NCI-H1436 treated with DMSO at 0.1 percent for 48 hours (cell line): ENCODE measurements at regions not wholly inside any gene's neighbourhood (a gene's known extent, or its start where the extent isn't known, plus 50 kb on each side); places are given as distances from the start of the nearest gene placed in this dataset.
"Not testable (repeated sequence)": the region's sequence is repeated elsewhere in the genome, so short reads cannot be mapped to it uniquely, and the experiment has no call there.

Experiments used
- DNase-seq: peaks from one replicate; lab custom pipeline; 2025; lab: John Stamatoyannopoulos, UW

GRCh38 chr1:213782941-213783672 is 204.7 kb upstream of the PROX1 start:
- no peak for DNase-seq

- no peak for DNase-seq
Measured at GRCh38 chr1:213783893-213784292, 203.9 kb upstream of the PROX1 start.

- no peak for DNase-seq
Measured at GRCh38 chr1:213786683-213787082, 201.1 kb upstream of the PROX1 start.

GRCh38 chr1:213790565-213790964 is 197.2 kb upstream of the PROX1 start:
- no peak for DNase-seq

GRCh38 chr1:213793482-213794067 is 194.2 kb upstream of the PROX1 start:
- DNase-seq, result no peak

GRCh38 chr1:213796525-213796924 is 191.2 kb upstream of the PROX1 start:
- DNase-seq, result no peak

GRCh38 chr1:213808288-213808687 is 179.5 kb upstream of the PROX1 start:
- not testable (repeated sequence) for DNase-seq

- DNase-seq, result no peak
Measured at GRCh38 chr1:213817156-213817555, 170.6 kb upstream of the PROX1 start.

GRCh38 chr1:213820362-213821149 is 167.2 kb upstream of the PROX1 start:
- DNase-seq, result no peak

- no peak for DNase-seq
Measured at GRCh38 chr1:213821175-213821942, 166.4 kb upstream of the PROX1 start.

- no peak for DNase-seq
Measured at GRCh38 chr1:213821943-213822334, 165.8 kb upstream of the PROX1 start.

GRCh38 chr1:213826891-213827290 is 160.9 kb upstream of the PROX1 start:
- DNase-seq, result no peak

- DNase-seq, result no peak
Measured at GRCh38 chr1:213828867-213829266, 158.9 kb upstream of the PROX1 start.

GRCh38 chr1:213829780-213830179 is 158.0 kb upstream of the PROX1 start:
- no peak for DNase-seq

- DNase-seq, result no peak
Measured at GRCh38 chr1:213830371-213830770, 157.4 kb upstream of the PROX1 start.

GRCh38 chr1:213840575-213840974 is 147.2 kb upstream of the PROX1 start:
- no peak for DNase-seq

GRCh38 chr1:213844632-213845031 is 143.1 kb upstream of the PROX1 start:
- no peak for DNase-seq

GRCh38 chr1:213852107-213852506 is 135.7 kb upstream of the PROX1 start:
- DNase-seq, result no peak

- DNase-seq, result no peak
Measured at GRCh38 chr1:213858581-213858980, 129.2 kb upstream of the PROX1 start.

GRCh38 chr1:213861841-213862240 is 125.9 kb upstream of the PROX1 start:
- DNase-seq, result no peak

GRCh38 chr1:213864091-213864490 is 123.7 kb upstream of the PROX1 start:
- no peak for DNase-seq

- no peak for DNase-seq
Measured at GRCh38 chr1:213868482-213868881, 119.3 kb upstream of the PROX1 start.
